Loucy (cell line): ENCODE measurements at regions not wholly inside any gene's neighbourhood (a gene's known extent, or its start where the extent isn't known, plus 50 kb on each side); places are given as distances from the start of the nearest gene placed in this dataset.

Experiments used
- H2AFZ ChIP-seq: fragments of 200-600 bp; sonication (generic); 2 replicates; pipeline ENCODE4 v1.6.0; 2016; ENCODE audit warnings: antibody characterized with exemption, mild to moderate bottlenecking, low read length, moderate library complexity
- H3F3A ChIP-seq: fragments of 200-600 bp; 2 replicates; pipeline ENCODE4 v1.6.0; 2016; ENCODE audit warnings: antibody characterized with exemption, low read depth, mild to moderate bottlenecking
- H3K27me3 ChIP-seq: fragments of 200-600 bp; sonication (generic); 2 replicates; pipeline ENCODE4 v1.6.1; 2014; ENCODE audit warnings: low read length, mild to moderate bottlenecking; ENCODE audit not compliant: insufficient read depth, poor library complexity, severe bottlenecking
- H3K36me3 ChIP-seq: fragments of 200-600 bp; sonication (generic); 2 replicates; pipeline ENCODE4 v1.6.1; 2016; ENCODE audit warnings: low read length; ENCODE audit not compliant: insufficient read depth
- H3K4me1 ChIP-seq: fragments of 200-600 bp; sonication (generic); 2 replicates; pipeline ENCODE4 v1.5.1; 2014; ENCODE audit warnings: low read length, mild to moderate bottlenecking; ENCODE audit not compliant: insufficient read depth, poor library complexity, severe bottlenecking
- H3K4me2 ChIP-seq: fragments of 200-600 bp; sonication (generic); 2 replicates; pipeline ENCODE4 v1.6.0; 2014; ENCODE audit warnings: antibody characterized with exemption, low read length, low read depth, mild to moderate bottlenecking; ENCODE audit not compliant: poor library complexity, severe bottlenecking
- H3K4me3 ChIP-seq: fragments of 200-600 bp; sonication (generic); 2 replicates; pipeline ENCODE4 v1.5.1; 2014; ENCODE audit warnings: low read length, mild to moderate bottlenecking, mixed read lengths; ENCODE audit not compliant: poor library complexity, severe bottlenecking
- H3K79me2 ChIP-seq: fragments of 200-600 bp; sonication (generic); 2 replicates; pipeline ENCODE4 v1.6.1; 2014; ENCODE audit warnings: low read length; ENCODE audit not compliant: insufficient read depth
- H3K9ac ChIP-seq: fragments of 200-600 bp; sonication (generic); 2 replicates; pipeline ENCODE4 v1.6.0; 2014; ENCODE audit warnings: mild to moderate bottlenecking, low read depth, low read length, moderate library complexity; ENCODE audit not compliant: poor library complexity, severe bottlenecking
- H3K9me2 ChIP-seq: fragments of 200-600 bp; sonication (generic); replicated peaks from 2 replicates; pipeline ENCODE4 v1.6.1; 2016; ENCODE audit warnings: low read depth, low read length, mixed read lengths
- H3K9me3 ChIP-seq: fragments of 200-600 bp; sonication (generic); 2 replicates; pipeline ENCODE4 v1.6.1; 2014; ENCODE audit warnings: mild to moderate bottlenecking, antibody characterized with exemption, low read length, low read depth; ENCODE audit not compliant: insufficient read depth
- H4K20me1 ChIP-seq: fragments of 200-600 bp; sonication (generic); 2 replicates; pipeline ENCODE4 v1.6.0; 2014; ENCODE audit warnings: antibody characterized with exemption, low read length, mild to moderate bottlenecking; ENCODE audit not compliant: insufficient read depth, poor library complexity, severe bottlenecking
- CTCF ChIP-seq: fragments of 200-600 bp; sonication (generic); conservative IDR thresholded peaks from 2 replicates; pipeline ENCODE4 v1.5.1; 2014; ENCODE audit warnings: mild to moderate bottlenecking, antibody characterized with exemption, low read length
- EZH2phosphoT487 ChIP-seq: fragments of 200-600 bp; IDR thresholded peaks from 2 replicates; pipeline ENCODE4 v1.6.1; 2018; ENCODE audit warnings: antibody characterized with exemption, mild to moderate bottlenecking, moderate library complexity, borderline replicate concordance

GRCh38 chr16:86870380-86870779, 292.0 kb downstream of the FOXL1 start:
- Histone ChIP-seq H3K4me2 (no peak overlapping the region), H3K79me2 (no peaks in the 10 kb centered on the region), H3K9me2 (no peaks in the 10 kb centered on the region), H3K36me3 (no peaks in the 10 kb centered on the region), H3K9me3 (no peaks in the 10 kb centered on the region), H4K20me1 (no peaks in the 10 kb centered on the region), H3K27me3 (no peaks in the 10 kb centered on the region), H3K4me3 (no peak overlapping the region), H3K9ac (no peak overlapping the region), H3K4me1 (no peaks in the 10 kb centered on the region), H2AFZ (no peak overlapping the region), H3F3A (no peaks in the 10 kb centered on the region)
- no peak for TF ChIP-seq EZH2phosphoT487

DNA sequence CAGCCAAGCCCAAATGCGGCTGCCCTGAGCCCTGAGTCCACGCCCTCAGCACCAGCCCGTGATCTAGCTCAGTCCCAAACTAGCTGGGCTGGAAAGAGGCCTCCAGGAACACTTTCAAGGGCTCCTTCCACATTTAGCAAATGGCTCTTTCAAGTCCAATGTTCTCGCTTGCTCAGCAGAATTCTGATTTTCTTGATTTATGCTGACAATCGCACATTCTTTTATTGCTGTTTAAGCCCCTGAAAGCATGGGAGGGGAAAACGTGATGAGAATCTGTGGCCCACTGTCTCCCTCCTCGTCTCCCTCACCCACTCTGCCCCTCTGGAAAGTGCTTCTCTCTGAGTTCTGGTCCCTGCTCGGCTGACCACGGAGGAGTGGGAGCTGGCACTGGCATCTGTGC, 293.8 kb downstream of the FOXL1 start:
- H3K9ac ChIP-seq, result no peak overlapping the region
- no peak for TF ChIP-seq CTCF
- TF ChIP-seq EZH2phosphoT487, result no peak

DNA sequence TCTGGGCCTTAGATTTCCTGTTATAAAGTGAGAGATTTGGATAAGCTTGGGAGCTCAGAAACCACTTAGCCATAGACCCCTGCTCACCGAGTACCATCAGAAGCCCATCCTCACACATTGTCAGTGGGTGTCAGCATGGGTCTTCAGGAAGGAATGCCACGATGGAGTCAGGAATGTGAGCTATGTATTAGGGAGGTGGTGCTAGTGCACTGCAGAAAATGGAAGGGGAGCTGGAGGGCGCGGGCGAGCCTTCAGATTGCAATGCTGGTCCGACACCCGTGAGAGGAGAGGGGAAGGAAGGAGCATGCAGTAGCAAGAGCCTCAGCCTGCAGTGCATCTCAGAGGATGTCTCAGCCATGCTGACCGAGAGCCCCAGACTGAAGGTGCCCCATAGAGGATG, 294.5 kb downstream of the FOXL1 start:
- H3K4me2 ChIP-seq, result no peak overlapping the region
- no peaks in the 10 kb centered on the region for H4K20me1 ChIP-seq
- no peaks in the 10 kb centered on the region for H3K79me2 ChIP-seq
- no peaks in the 10 kb centered on the region for H3K9me2 ChIP-seq
- no peaks in the 10 kb centered on the region for H3K27me3 ChIP-seq
- no peaks in the 10 kb centered on the region for H3K9me3 ChIP-seq
- no peaks in the 10 kb centered on the region for H3K36me3 ChIP-seq
- H3F3A ChIP-seq, result no peaks in the 10 kb centered on the region
- no peak overlapping the region for H3K4me3 ChIP-seq
- TF ChIP-seq EZH2phosphoT487 (no peak), CTCF (no peak)
- no peak overlapping the region for H3K9ac ChIP-seq
- no peak overlapping the region for H2AFZ ChIP-seq
- no peaks in the 10 kb centered on the region for H3K4me1 ChIP-seq

More for the DNA sequence above, 293.8 kb downstream of the FOXL1 start:
- Histone ChIP-seq H3K27me3 (no peaks in the 10 kb centered on the region), H3K9me2 (no peaks in the 10 kb centered on the region), H3K79me2 (no peaks in the 10 kb centered on the region), H4K20me1 (no peaks in the 10 kb centered on the region), H3K4me1 (no peaks in the 10 kb centered on the region), H3K36me3 (no peaks in the 10 kb centered on the region), H3K9me3 (no peaks in the 10 kb centered on the region), H2AFZ (no peak overlapping the region), H3K4me3 (no peak overlapping the region), H3K4me2 (no peak overlapping the region), H3F3A (no peaks in the 10 kb centered on the region)

DNA sequence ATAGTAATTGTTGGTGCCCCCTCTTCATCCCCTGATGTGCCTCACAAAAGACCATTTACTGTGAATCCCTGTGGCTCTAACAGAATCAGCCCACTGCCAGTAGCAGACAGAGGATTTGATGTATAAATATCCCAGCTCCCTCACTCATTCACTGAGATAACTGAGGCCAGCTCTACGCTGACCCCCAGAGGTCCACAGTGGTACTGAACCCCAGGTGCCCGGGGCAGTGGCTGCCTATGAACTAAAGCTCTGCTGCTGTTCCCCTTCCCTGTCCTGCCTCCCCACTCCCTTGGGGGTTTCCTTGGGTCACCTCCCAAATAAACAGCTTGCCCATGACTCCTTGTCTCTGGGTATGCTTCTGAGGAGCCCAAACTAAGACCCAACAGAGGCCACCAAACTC, 295.8 kb downstream of the FOXL1 start:
- Histone ChIP-seq H3K4me2 (no peak overlapping the region), H3K9me2 (no peaks in the 10 kb centered on the region), H3K36me3 (no peaks in the 10 kb centered on the region), H2AFZ (no peak overlapping the region), H3F3A (no peaks in the 10 kb centered on the region), H3K4me3 (no peak overlapping the region), H3K9me3 (no peaks in the 10 kb centered on the region), H3K9ac (no peak overlapping the region), H4K20me1 (no peaks in the 10 kb centered on the region), H3K4me1 (no peaks in the 10 kb centered on the region), H3K27me3 (no peaks in the 10 kb centered on the region), H3K79me2 (no peaks in the 10 kb centered on the region)
- TF ChIP-seq CTCF, result peak; percentile 86
- no peak for TF ChIP-seq EZH2phosphoT487
